GM19351 (cell line): ENCODE measurements at regions not wholly inside any gene's neighbourhood (a gene's known extent, or its start where the extent isn't known, plus 50 kb on each side); places are given as distances from the start of the nearest gene placed in this dataset.
"Not testable (repeated sequence)": the region's sequence is repeated elsewhere in the genome, so short reads cannot be mapped to it uniquely, and the experiment has no call there.

Experiments
- ATAC-seq: cut with Tn5 transposase; IDR thresholded peaks from one replicate; pipeline ENCODE4 v1.9.1; 2021; ENCODE audit warnings: mild to moderate bottlenecking, moderate library complexity; ENCODE audit not compliant: unreplicated experiment

GRCh38 chr3:80770106-80771074 is 991.1 kb downstream of the GBE1 start:
- ATAC-seq: no peak

GRCh38 chr3:80769683-80770082 is 991.8 kb downstream of the GBE1 start:
- no peak for ATAC-seq

- ATAC-seq: no peak
These were observed 993.8 kb downstream of the GBE1 start for GRCh38 chr3:80767604-80768003.

GRCh38 chr3:80754969-80755368 is 987.2 kb upstream of the ROBO1 start:
- ATAC-seq: no peak

GRCh38 chr3:80753021-80753420 is 985.2 kb upstream of the ROBO1 start:
- ATAC-seq: no peak

GRCh38 chr3:80750637-80751036 is 982.8 kb upstream of the ROBO1 start:
- no peak for ATAC-seq

- ATAC-seq: no peak
These were observed 967.1 kb upstream of the ROBO1 start for GRCh38 chr3:80734920-80735319.

GRCh38 chr3:80734483-80734882 is 966.7 kb upstream of the ROBO1 start:
- no peak for ATAC-seq

GRCh38 chr3:80733522-80734176 is 965.9 kb upstream of the ROBO1 start:
- no peak for ATAC-seq

- not testable (repeated sequence) for ATAC-seq
These were observed 959.8 kb upstream of the ROBO1 start for GRCh38 chr3:80727561-80727960.

GRCh38 chr3:80709597-80710322 is 942.0 kb upstream of the ROBO1 start:
- not testable (repeated sequence) for ATAC-seq

- ATAC-seq: no peak
These were observed 937.5 kb upstream of the ROBO1 start for GRCh38 chr3:80705290-80705689.

- no peak for ATAC-seq
These were observed 933.6 kb upstream of the ROBO1 start for GRCh38 chr3:80701349-80701748.

- no peak for ATAC-seq
These were observed 929.5 kb upstream of the ROBO1 start for GRCh38 chr3:80697291-80697690.

GRCh38 chr3:80696280-80696679 is 928.5 kb upstream of the ROBO1 start:
- ATAC-seq: no peak

- no peak for ATAC-seq
These were observed 921.0 kb upstream of the ROBO1 start for GRCh38 chr3:80688814-80689213.

- no peak for ATAC-seq
These were observed 915.2 kb upstream of the ROBO1 start for GRCh38 chr3:80682951-80683350.

GRCh38 chr3:80682235-80682634 is 914.4 kb upstream of the ROBO1 start:
- ATAC-seq: no peak

- ATAC-seq: no peak
These were observed 910.0 kb upstream of the ROBO1 start for GRCh38 chr3:80677796-80678195.

- ATAC-seq: no peak
These were observed 909.1 kb upstream of the ROBO1 start for GRCh38 chr3:80676866-80677265.

GRCh38 chr3:80676261-80676660 is 908.5 kb upstream of the ROBO1 start:
- ATAC-seq: no peak
